GM18508 (cell line): ENCODE measurements at regions not wholly inside any gene's neighbourhood (a gene's known extent, or its start where the extent isn't known, plus 50 kb on each side); places are given as distances from the start of the nearest gene placed in this dataset.
"Not testable (repeated sequence)": the region's sequence is repeated elsewhere in the genome, so short reads cannot be mapped to it uniquely, and the experiment has no call there.

ENCODE experiments used
- ATAC-seq: cut with Tn5 transposase; IDR thresholded peaks from one replicate; pipeline ENCODE4 v1.9.1; 2021; ENCODE audit warnings: moderate number of reproducible peaks; ENCODE audit not compliant: insufficient read depth, unreplicated experiment

DNA sequence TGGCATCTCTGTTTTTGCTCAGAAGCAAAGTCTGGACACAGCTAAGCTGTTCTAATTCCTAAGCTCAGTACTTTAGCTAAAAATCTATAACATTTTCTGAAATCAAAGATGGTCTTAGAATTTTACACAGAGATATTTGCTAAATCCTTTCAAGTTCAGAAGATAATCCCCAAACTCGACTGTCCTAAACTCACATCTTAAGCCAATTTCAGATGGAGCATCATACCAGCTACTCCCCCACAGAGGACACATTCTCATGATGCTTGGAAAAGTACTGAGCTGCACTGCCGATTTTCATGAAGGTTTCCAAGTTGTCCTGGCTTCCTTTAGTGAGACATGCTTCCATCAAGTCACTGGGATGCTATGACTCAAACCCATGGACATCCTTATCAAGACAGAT is 535.5 kb downstream of the SUCLG1 start:
- ATAC-seq, result no peak

GRCh38 chr2:83916559-83916958 is 542.5 kb downstream of the SUCLG1 start:
- no peak for ATAC-seq

GRCh38 chr2:83915381-83915780 is 543.7 kb downstream of the SUCLG1 start:
- ATAC-seq, result no peak

GRCh38 chr2:83908750-83909149 is 550.3 kb downstream of the SUCLG1 start:
- no peak for ATAC-seq

GRCh38 chr2:83901317-83901716 is 557.8 kb downstream of the SUCLG1 start:
- no peak for ATAC-seq

DNA sequence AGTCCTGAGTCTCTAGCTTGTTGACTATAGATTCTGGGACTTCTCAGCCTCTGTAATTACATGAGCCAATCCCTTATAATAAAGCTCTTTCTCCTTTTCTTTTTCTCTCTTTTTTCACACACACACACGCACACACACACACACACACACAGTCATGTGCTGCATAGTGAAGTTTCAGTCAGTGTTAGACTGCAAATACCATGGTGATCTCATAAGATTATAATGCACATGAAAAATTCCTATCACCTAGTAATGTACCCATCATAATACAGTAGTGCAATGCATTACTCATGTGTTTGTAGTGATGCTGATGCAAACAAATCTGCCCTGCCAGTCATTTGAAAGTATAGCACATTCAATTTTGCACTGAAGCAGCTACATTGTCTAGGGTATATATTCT is 558.2 kb downstream of the SUCLG1 start:
- ATAC-seq, result no peak

GRCh38 chr2:83899271-83899670 is 559.8 kb downstream of the SUCLG1 start:
- ATAC-seq, result no peak

- ATAC-seq, result no peak
Observed at GRCh38 chr2:83894976-83895375, 564.1 kb downstream of the SUCLG1 start.

DNA sequence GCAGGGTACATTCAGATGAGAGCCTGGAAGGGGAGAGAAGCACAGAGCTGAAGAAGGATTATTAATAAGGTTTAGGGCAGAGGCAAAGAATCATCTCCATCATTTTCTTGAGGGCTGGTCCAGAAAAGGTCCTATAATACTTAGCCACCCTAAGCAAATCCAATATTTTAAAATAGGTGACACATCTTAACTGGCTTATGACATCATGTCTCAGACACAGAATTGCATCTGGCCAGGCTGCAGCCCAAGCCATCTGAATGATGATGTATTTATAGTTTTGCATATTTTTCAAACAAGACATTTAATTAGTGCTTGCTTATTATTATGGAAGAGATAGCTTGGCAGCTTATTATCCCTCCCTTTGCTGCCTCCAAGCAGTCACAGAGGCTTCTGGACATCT is 571.3 kb downstream of the SUCLG1 start:
- no peak for ATAC-seq

DNA sequence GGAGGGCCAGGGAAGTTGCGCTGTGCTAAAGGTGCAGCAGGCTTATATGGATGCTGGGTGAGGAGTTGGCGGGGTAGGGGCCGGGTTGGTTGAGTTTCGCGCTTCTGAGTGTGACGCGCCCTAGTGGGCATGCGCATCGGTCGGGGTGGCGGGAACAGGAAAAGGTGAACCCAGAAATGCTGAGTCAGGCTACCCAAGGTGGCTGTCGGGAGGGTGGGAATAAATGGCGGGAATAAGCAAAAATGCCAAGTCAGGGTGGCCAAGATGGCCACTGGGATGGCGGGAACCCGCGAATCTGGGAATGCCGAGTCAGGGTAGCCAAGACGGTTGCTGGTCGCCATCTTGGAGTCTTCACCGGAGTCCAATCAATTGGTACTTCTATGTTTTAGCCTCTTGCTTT is 580.0 kb downstream of the SUCLG1 start:
- ATAC-seq, result no peak

DNA sequence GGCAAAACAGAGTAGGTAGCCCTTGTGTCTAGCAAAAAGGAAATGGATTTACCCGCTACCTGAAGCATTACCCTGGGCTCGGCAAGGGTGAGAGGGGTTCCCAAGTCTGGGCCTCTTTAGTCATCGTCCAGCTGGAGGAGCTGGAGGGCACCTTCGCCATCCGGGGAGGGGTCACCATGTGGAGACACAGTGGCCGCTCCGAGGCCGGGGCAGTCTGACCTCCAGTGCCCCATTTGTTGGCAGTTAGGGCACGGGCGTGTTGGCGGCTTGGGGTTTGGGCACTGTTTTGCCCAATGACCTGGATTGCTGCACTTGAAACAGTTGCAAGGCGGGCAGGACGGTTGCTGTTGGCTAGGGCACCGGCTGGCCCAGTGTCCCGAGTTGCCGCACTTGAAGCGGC is 581.8 kb downstream of the SUCLG1 start:
- ATAC-seq, result not testable (repeated sequence)

DNA sequence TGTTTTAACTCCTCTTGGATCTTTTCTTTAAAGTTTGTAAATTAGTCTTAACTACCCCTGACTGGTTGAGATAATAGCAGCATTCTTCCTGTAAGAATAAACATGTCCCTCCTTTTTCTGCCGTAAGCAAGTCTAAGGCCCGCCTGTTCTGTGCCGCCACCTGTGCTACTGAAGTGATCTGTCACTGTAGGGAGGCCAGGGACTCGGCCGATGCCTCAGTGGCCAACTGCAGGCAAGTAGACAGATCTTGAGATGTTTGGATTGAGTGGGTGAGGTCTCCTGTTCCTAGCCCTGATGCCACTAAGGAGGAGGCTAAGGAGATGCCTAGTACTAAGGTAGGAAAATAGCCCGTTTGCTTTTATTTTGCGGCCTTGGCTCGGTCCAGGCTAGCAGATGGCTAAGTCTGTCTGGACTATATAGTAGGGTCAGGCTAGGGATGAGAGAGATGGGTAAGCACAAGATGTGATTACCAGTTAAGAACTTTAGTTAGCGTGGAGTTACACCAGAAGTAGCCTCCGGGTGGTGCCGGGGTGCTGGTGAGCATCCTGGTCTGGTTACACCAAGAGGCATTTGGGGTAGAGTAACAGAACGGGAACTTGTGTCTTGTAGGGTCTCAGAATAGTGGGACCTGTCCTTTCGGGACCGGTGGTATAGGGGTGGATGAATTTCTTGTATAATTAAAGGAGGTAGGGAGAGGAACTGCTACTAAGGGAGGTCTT is 584.2 kb downstream of the SUCLG1 start:
- no peak for ATAC-seq

DNA sequence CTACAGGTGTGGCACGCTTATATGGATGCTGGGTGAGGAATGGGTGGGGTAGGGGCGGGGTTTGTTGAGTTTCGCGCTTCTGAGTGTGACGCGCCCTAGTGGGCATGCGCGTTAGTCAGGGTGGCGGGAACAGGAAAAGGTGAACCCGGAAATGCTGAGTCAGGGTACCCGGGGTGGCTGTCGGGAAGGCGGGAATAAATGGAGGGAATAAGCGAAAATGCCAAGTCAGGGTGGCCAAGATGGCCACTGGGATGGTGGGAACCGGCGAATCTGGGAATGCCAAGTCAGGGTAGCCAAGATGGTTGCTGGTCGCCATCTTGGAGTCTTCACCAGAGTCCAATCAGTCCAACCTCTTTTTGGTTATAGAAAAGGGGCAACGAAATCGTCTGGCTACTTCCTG is 585.0 kb downstream of the SUCLG1 start:
- ATAC-seq, result no peak

DNA sequence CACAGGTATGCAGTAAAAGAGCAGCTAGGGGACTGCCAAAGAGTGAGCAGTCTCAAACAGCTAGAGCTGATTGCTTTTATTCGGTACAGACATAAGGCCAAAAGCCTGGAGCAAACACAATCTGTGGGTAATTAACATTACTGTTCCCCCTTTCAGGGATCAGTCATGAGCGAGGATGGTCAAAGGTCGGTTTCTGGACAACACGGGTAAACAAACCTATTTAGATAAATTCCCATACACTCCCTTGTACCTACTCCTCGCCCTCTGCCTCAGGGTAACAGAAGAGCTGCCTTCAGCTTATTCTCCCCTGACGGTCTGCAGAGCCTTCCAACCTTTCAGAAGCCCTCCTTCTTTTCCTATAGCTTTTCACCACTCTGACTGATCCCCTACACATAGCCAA is 586.0 kb downstream of the SUCLG1 start:
- ATAC-seq, result no peak

- ATAC-seq, result no peak
Observed at GRCh38 chr2:83866211-83866610, 592.9 kb downstream of the SUCLG1 start.

DNA sequence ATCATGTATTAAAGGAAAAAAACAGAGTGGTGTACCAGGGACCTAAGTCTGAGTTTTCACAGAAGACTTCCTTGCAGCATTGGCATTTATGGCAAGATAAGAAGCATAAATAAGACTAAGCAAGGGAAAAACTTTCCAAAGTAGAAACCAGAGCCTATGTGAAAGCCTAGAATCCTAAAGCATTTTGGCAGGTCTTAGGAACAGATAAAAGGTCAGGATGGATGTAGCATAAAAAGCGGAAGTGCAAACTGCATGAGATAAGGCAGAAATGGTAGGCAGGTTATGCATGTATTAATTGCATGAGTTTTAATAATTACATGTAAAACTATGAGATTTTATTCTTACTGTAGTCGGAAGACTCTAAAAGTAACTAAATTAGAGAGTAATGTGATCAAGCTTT is 596.5 kb downstream of the SUCLG1 start:
- no peak for ATAC-seq

- ATAC-seq, result no peak
Observed at GRCh38 chr2:83860320-83860719, 598.8 kb downstream of the SUCLG1 start.

DNA sequence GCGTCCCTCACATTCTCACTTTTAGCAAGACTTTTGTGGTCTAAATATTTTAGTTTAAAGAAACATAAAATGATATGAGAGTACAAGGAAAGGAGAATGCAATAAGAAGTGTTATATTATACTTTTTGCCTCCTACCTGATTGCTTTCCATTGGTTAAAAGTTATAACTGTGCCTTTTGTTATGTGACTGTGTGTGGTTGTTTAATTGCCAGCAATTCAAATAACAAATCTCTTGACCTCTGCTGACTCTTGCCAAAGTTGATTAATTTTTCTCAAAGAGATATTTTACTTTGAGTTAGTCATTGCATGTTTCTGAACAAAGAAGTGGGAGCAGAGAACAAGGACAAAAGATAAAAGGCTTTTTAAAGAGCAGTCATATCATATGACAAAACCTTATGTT is 599.5 kb downstream of the SUCLG1 start:
- no peak for ATAC-seq

GRCh38 chr2:83851066-83851465 is 608.0 kb downstream of the SUCLG1 start:
- no peak for ATAC-seq

DNA sequence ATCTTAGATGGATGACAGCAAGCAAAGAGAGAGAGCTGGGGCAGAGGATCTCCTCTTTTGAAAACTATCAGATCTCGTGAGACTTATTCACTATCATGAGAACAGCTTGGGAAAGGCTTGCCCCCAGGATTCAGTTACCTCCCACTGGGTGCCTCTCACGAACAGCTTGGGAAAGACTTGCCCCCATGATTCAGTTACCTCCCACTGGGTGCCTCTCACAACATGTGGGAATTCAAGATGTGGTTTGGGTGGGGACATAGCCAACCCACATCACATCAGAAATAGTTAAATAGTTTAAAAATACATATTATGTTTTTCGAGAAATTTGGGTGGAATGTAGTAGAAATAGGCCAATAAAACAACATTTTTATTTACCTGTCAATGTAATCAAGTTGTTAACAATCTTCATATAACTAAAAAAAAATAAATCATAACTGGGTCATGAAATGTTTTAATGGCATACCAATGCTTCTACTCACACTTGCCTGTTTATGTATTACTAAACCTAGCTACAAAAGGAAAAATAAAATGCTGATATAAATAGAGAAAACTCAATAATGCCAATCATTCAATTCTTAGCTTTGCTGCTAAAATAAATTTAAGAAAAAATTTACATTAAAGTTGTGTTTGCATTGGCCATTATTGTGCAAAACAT is 608.9 kb downstream of the SUCLG1 start:
- no peak for ATAC-seq

- no peak for ATAC-seq
Observed at GRCh38 chr2:83844490-83844889, 614.6 kb downstream of the SUCLG1 start.

- no peak for ATAC-seq
Observed at GRCh38 chr2:83842421-83842820, 616.7 kb downstream of the SUCLG1 start.
